Transverse colon (tissue), 4 donors: ENCODE measurements at regions not wholly inside any gene's neighbourhood (a gene's known extent, or its start where the extent isn't known, plus 50 kb on each side); places are given as distances from the start of the nearest gene placed in this dataset.

Source experiments
- DNase-seq: peaks from one replicate; pipeline ENCODE4 v3.0.0-alpha.2; 2019
- H3K27ac ChIP-seq, 4 donors: fragments of 200-600 bp; sonication (generic); 2 replicates each; pipeline ENCODE4 v1.5.1; 2016 to 2018; ENCODE audit warnings: inconsistent platforms in 4 of 4
- H3K27me3 ChIP-seq: fragments of 200-600 bp; sonication (generic); 2 replicates; pipeline ENCODE4 v1.5.1; 2017; ENCODE audit warnings: inconsistent platforms
- H3K36me3 ChIP-seq, 4 donors: fragments of 200-600 bp; sonication (generic); 2 replicates each; pipeline ENCODE4 v1.5.1; 2017 to 2019; ENCODE audit warnings: inconsistent platforms in 4 of 4
- H3K4me1 ChIP-seq, 4 donors: fragments of 200-600 bp; sonication (generic); 2 replicates each; pipeline ENCODE4 v1.5.1; 2017 to 2020; ENCODE audit warnings: inconsistent platforms in 4 of 4
- H3K4me3 ChIP-seq, 4 donors: fragments of 200-600 bp; sonication (generic); 1 replicate in 1 of 4; 2 replicates in 3 of 4; pipeline versions ENCODE4 v1.5.1 to v1.6.1; 2017 to 2019; ENCODE audit warnings: inconsistent platforms in 4 of 4
- H3K9me3 ChIP-seq, 2 donors: fragments of 200-600 bp; sonication (generic); 2 replicates each; pipeline ENCODE4 v1.5.1; 2017 to 2019; ENCODE audit warnings: inconsistent platforms in 2 of 2
- CTCF ChIP-seq, 5 experiments: fragments of 200-600 bp in 3 of 5; fragments of 450-650 bp in 2 of 5; sonication (generic) in 3 of 5; IDR thresholded peaks; 1 replicate in 2 of 5; 2 replicates in 3 of 5; pipeline ENCODE4 v1.5.1; 2016 to 2017; ENCODE audit warnings: antibody characterized with exemption in 5 of 5, inconsistent platforms in 3 of 5, mild to moderate bottlenecking in 2 of 5, moderate library complexity in 1 of 5
- EP300 ChIP-seq: sonication (generic); formaldehyde crosslinking; IDR thresholded peaks from one replicate; pipeline ENCODE4 v1.6.1; 2017; ENCODE audit warnings: antibody characterized with exemption, low read depth
- POLR2A ChIP-seq: fragments of 450-650 bp; IDR thresholded peaks from one replicate; pipeline ENCODE4 v1.6.1; 2016; ENCODE audit warnings: antibody characterized with exemption, mild to moderate bottlenecking, moderate library complexity
- POLR2AphosphoS5 ChIP-seq, 3 donors: sonication (generic); formaldehyde crosslinking; IDR thresholded peaks; one replicate each; pipeline ENCODE4 v1.6.1; 2016; ENCODE audit warnings: antibody characterized with exemption in 3 of 3
- WGBS, 2 donors: methylation state at CpG; one replicate each; pipeline ENCODE4 v1.1.5; 2018; ENCODE audit warnings: low coverage in 1 of 2; 5-methylcytosine and 5-hydroxymethylcytosine counted together
- in situ Hi-C, 4 donors: fragments of 200-750 bp; cut with MboI; loops; one replicate each; pipeline versions ENCODE4 v1.15.0 to v1.15.1; 2017; ENCODE audit warnings: low sequenced_read_pairs in 3 of 4, low pct_ligation_motif_present in 1 of 4, low pct_unique_long_range_greater_than_20kb in 1 of 4
- intact Hi-C: fragments of 100-400 bp; cut with DNase I; formaldehyde crosslinking; loops from one replicate; pipeline ENCODE4 v1.15.1; 2023; ENCODE audit warnings: low total_unique reads

- TF ChIP-seq CTCF (IDR thresholded peaks at IDR 0.05) (no peak), POLR2AphosphoS5 (IDR thresholded peaks at IDR 0.05) (no peak), POLR2A (no peak), EP300 (no peak)
- Histone ChIP-seq H3K27ac (no peak overlapping the region), H3K9me3 (no peaks in the 10 kb centered on the region), H3K36me3 (no peaks in the 10 kb centered on the region), H3K27me3 (no peaks in the 10 kb centered on the region), H3K4me3 (no peak overlapping the region), H3K4me1 (peaks cover 0 to 4% (median 2%) of the 10 kb centered on the region in 4 donors)
- intact Hi-C loops: no loop called here
- DNase-seq: peak; percentile 24
- WGBS, 2 donors: 70 to 91% methylated on average over 2 to 23 of the region's 23 CpGs
- in situ Hi-C loops: no loop called here
Measured at GRCh38 chr10:28796606-28797512, 119.5 kb downstream of the BAMBI start.

GRCh38 chr10:28797904-28798371, 120.6 kb downstream of the BAMBI start:
- no peaks in the 10 kb centered on the region for H3K36me3 ChIP-seq
- no peak overlapping the region for H3K4me3 ChIP-seq
- TF ChIP-seq POLR2AphosphoS5 (IDR thresholded peaks at IDR 0.05): no peak
- TF ChIP-seq POLR2A: no peak
- TF ChIP-seq CTCF (IDR thresholded peaks at IDR 0.05): no peak
- no peak for TF ChIP-seq EP300
- H3K27me3 ChIP-seq: no peaks in the 10 kb centered on the region
- intact Hi-C loops (no loop called here), in situ Hi-C loops (no loop called here)
- 42 to 59% methylated on average over 2 of the region's 2 CpGs for WGBS, 2 donors
- no peak overlapping the region for H3K27ac ChIP-seq
- DNase-seq: no peak
- peaks cover 0 to 4% (median 2%) of the 10 kb centered on the region in 4 donors for H3K4me1 ChIP-seq
- H3K9me3 ChIP-seq: no peaks in the 10 kb centered on the region

DNA sequence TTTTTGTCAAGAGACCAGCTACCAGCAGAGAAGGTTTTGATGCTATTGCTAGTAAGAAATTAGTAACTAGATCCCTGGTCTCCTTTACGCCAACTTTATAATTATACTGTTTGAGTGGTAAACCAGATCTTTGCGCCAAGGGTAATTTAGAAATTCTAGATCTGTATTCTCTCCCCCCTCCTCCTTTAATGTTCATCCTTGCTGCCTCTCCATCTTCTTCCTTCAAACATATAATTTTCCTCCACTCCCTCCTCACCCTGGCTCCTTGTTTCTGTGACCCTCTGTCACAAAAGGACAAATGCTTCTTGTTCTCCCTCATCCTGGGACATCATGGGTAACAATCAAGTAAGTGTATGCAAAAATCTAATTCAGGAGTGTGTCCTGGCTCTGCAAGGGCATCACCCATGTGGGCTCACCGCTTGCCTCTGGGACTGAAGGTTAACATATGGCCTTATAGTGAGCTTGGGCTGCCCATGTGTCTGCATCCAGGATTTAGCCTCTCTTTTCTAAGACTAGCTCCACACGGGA, 121.2 kb downstream of the BAMBI start:
- DNase-seq: no peak
- no peak for TF ChIP-seq POLR2AphosphoS5 (IDR thresholded peaks at IDR 0.05)
- no peak for TF ChIP-seq POLR2A
- TF ChIP-seq EP300: no peak
- TF ChIP-seq CTCF (IDR thresholded peaks at IDR 0.05): no peak
- Histone ChIP-seq H3K9me3 (no peaks in the 10 kb centered on the region), H3K27ac (no peak overlapping the region), H3K4me3 (no peak overlapping the region), H3K4me1 (peaks cover 0 to 4% (median 2%) of the 10 kb centered on the region in 4 donors), H3K27me3 (no peaks in the 10 kb centered on the region), H3K36me3 (no peaks in the 10 kb centered on the region)
- in situ Hi-C loops: no loop called here
- intact Hi-C loops: no loop called here
- WGBS, 2 donors: 87 to 90% methylated on average over 4 of the region's 4 CpGs

DNA sequence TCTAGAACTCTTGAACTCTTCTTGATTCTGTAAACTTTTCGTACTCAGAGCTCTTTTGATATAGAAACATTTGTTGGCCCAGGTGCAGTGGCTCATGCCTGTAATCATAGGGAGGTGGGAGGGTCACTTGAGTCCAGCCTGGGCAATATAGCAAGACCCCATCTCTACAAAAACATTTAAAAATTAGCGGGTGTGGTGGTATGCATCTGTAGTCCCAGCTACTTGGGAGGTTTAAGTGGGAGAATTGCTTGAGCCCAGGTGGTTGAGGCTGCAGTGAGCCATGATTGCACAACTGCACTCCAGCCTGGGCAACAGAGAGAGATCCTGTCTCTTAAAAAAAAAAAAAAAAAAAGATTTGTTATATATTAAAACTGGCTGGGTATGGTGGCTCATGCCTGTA, 121.6 kb downstream of the BAMBI start:
- Histone ChIP-seq H3K36me3 (no peaks in the 10 kb centered on the region), H3K4me1 (no peaks in the 10 kb centered on the region), H3K27ac (no peak overlapping the region), H3K9me3 (no peaks in the 10 kb centered on the region), H3K4me3 (no peak overlapping the region), H3K27me3 (no peaks in the 10 kb centered on the region)
- WGBS, 2 donors: 95 to 100% methylated on average over 1 to 2 of the region's 2 CpGs
- in situ Hi-C loops (no loop called here), intact Hi-C loops (no loop called here)
- DNase-seq: no peak
- TF ChIP-seq EP300 (no peak), POLR2A (no peak), CTCF (IDR thresholded peaks at IDR 0.05) (no peak)
